Lower leg skin (tissue), 3 donors: ENCODE measurements at regions not wholly inside any gene's neighbourhood (a gene's known extent, or its start where the extent isn't known, plus 50 kb on each side); places are given as distances from the start of the nearest gene placed in this dataset.

Experiments used
- POLR2A ChIP-seq, 2 donors: fragments of 450-650 bp; IDR thresholded peaks; one replicate each; pipeline ENCODE4 v1.6.1; 2016 to 2017; ENCODE audit warnings: antibody characterized with exemption in 2 of 2, mild to moderate bottlenecking in 1 of 2, moderate library complexity in 1 of 2
- TF ChIP-seq, protein P1 (sequence below), 3 donors: fragments of 450-650 bp; IDR thresholded peaks; one replicate each; pipeline ENCODE4 v1.5.1; 2016; ENCODE audit warnings: antibody characterized with exemption in 3 of 3, mild to moderate bottlenecking in 3 of 3, moderate library complexity in 2 of 3

DNA sequence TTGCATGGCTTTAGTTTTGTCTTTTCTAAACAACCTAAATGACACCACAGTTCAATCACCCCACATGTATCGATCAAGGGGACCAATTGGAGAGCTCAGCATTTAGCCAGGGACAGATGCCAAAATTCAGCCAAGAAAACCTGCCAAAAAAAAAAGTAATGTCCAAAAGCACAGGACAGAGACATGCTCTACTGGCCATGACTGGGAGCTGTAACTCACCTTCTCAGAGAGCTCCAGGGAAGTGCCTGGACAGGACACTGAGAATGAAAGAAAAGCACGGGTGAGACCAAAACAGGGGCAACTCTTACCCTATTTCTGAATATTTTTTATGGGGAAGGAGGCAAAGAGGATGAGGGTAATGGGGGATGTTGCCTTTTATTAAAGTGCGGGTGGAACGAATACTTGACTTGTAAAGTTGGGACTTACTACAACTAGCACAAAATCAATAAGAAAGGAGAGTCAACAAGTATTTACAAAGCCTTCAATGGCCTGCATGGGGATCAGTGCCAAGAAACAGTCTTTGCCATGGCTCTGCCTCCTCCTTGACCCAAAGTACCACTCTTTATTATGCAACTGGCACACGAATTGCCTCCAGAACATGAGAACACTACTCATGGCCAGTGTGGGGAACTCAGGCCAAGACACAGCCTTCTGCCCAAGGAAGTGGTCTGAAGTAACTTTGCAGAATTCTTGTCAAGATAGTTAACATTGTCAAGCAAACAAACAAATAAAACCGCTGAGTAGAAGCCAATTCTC, 72.9 kb upstream of the HK2 start:
- TF ChIP-seq, protein P1, sequence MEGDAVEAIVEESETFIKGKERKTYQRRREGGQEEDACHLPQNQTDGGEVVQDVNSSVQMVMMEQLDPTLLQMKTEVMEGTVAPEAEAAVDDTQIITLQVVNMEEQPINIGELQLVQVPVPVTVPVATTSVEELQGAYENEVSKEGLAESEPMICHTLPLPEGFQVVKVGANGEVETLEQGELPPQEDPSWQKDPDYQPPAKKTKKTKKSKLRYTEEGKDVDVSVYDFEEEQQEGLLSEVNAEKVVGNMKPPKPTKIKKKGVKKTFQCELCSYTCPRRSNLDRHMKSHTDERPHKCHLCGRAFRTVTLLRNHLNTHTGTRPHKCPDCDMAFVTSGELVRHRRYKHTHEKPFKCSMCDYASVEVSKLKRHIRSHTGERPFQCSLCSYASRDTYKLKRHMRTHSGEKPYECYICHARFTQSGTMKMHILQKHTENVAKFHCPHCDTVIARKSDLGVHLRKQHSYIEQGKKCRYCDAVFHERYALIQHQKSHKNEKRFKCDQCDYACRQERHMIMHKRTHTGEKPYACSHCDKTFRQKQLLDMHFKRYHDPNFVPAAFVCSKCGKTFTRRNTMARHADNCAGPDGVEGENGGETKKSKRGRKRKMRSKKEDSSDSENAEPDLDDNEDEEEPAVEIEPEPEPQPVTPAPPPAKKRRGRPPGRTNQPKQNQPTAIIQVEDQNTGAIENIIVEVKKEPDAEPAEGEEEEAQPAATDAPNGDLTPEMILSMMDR (IDR thresholded peaks at IDR 0.05): no peak
- TF ChIP-seq POLR2A (IDR thresholded peaks at IDR 0.05): no peak
